ENCODE measurements at regions not wholly inside any gene's neighbourhood (a gene's known extent, or its start where the extent isn't known, plus 50 kb on each side); places are given as distances from the start of the nearest gene placed in this dataset.

GRCh38 chr16:86667035-86667434 is 88.7 kb downstream of the FOXL1 start:
- Histone ChIP-seq H3K4me2 (ENCODE audit: unreplicated experiment) (no peak overlapping the region), H3K36me3 (ENCODE audit: low read depth) (no peaks in the 10 kb centered on the region), H3F3A (ENCODE audit: insufficient read depth) (peaks cover 42% of the 10 kb centered on the region), H3K4me3 (no peak overlapping the region), H3K9me2 (ENCODE audit: insufficient read depth) (no peaks in the 10 kb centered on the region), H3K27ac (no peak overlapping the region), H4K20me1 (ENCODE audit: insufficient read depth) (no peaks in the 10 kb centered on the region), H3K27me3 (replicated peaks; ENCODE audit: insufficient read depth) (no peaks in the 10 kb centered on the region), H3K79me2 (ENCODE audit: insufficient read depth) (no peaks in the 10 kb centered on the region), H2AFZ (no peak overlapping the region), H3K9ac (no peak overlapping the region), H3K4me1 (ENCODE audit: insufficient read depth) (peaks cover 50% of the 10 kb centered on the region), H3K9me3 (ENCODE audit: low read depth) (no peaks in the 10 kb centered on the region)
- TF ChIP-seq EZH2 (IDR thresholded peaks at IDR 0.05; ENCODE audit: insufficient read depth, poor library complexity, severe bottlenecking) (no peak), EZH2phosphoT487 (IDR thresholded peaks at IDR 0.05; ENCODE audit: insufficient read depth, low read depth) (no peak)
- no peak for DNase-seq
- in situ Hi-C loops (cut with MboI) = no loop called here
- WGBS, 2 experiments (ENCODE audit: low coverage in 1 of 2, low lambda C conversion rate in 2 of 2, missing lambda C conversion rate in 2 of 2) = 42 to 48% methylated on average over 3 of the region's 3 CpGs

GRCh38 chr16:86668136-86668910 is 90.0 kb downstream of the FOXL1 start:
- peak; percentile 82 for DNase-seq

GRCh38 chr16:86669285-86669805 is 91.0 kb downstream of the FOXL1 start:
- TF ChIP-seq EZH2 (IDR thresholded peaks at IDR 0.05; ENCODE audit: insufficient read depth, poor library complexity, severe bottlenecking) = no peak
- TF ChIP-seq EZH2phosphoT487 (IDR thresholded peaks at IDR 0.05; ENCODE audit: insufficient read depth, low read depth) = no peak
- in situ Hi-C loops (cut with MboI) = no loop called here
- Histone ChIP-seq H3K4me1 (ENCODE audit: insufficient read depth) (peaks cover 27% of the 10 kb centered on the region), H3K9me2 (ENCODE audit: insufficient read depth) (no peaks in the 10 kb centered on the region), H2AFZ (no peak overlapping the region), H3K9me3 (ENCODE audit: low read depth) (no peaks in the 10 kb centered on the region), H3K27me3 (replicated peaks; ENCODE audit: insufficient read depth) (no peaks in the 10 kb centered on the region), H3K36me3 (ENCODE audit: low read depth) (no peaks in the 10 kb centered on the region), H3K9ac (no peak overlapping the region), H3K4me3 (no peak overlapping the region), H3K79me2 (ENCODE audit: insufficient read depth) (no peaks in the 10 kb centered on the region), H3F3A (ENCODE audit: insufficient read depth) (peaks cover 19% of the 10 kb centered on the region), H3K4me2 (ENCODE audit: unreplicated experiment) (no peak overlapping the region), H3K27ac (no peak overlapping the region), H4K20me1 (ENCODE audit: insufficient read depth) (no peaks in the 10 kb centered on the region)
- DNase-seq = no peak
- 90% methylated on average over 10 of the region's 10 CpGs for WGBS, 2 experiments (ENCODE audit: low coverage in 1 of 2, low lambda C conversion rate in 2 of 2, missing lambda C conversion rate in 2 of 2)

More at GRCh38 chr16:86668136-86668910, 90.0 kb downstream of the FOXL1 start:
- H2AFZ ChIP-seq = peak overlapping the region; percentile 53
- H3K27me3 ChIP-seq (replicated peaks; ENCODE audit: insufficient read depth) = no peaks in the 10 kb centered on the region
- no peak for TF ChIP-seq EZH2 (IDR thresholded peaks at IDR 0.05; ENCODE audit: insufficient read depth, poor library complexity, severe bottlenecking)
- TF ChIP-seq EZH2phosphoT487 (IDR thresholded peaks at IDR 0.05; ENCODE audit: insufficient read depth, low read depth) = no peak
- H3K27ac ChIP-seq = 0 out of 2 replicates have a peak overlapping the region, but pooled peaks have one; percentile 6
- no peaks in the 10 kb centered on the region for H3K9me3 ChIP-seq (ENCODE audit: low read depth)
- no peak overlapping the region for H3K4me2 ChIP-seq (ENCODE audit: unreplicated experiment)
- H3K4me1 ChIP-seq (ENCODE audit: insufficient read depth) = peaks cover 37% of the 10 kb centered on the region
- H4K20me1 ChIP-seq (ENCODE audit: insufficient read depth) = no peaks in the 10 kb centered on the region
- in situ Hi-C loops (cut with MboI) = no loop called here
- no peaks in the 10 kb centered on the region for H3K9me2 ChIP-seq (ENCODE audit: insufficient read depth)
- H3K4me3 ChIP-seq = no peak overlapping the region
- H3K9ac ChIP-seq = no peak overlapping the region
- peaks cover 29% of the 10 kb centered on the region for H3F3A ChIP-seq (ENCODE audit: insufficient read depth)
- no peaks in the 10 kb centered on the region for H3K79me2 ChIP-seq (ENCODE audit: insufficient read depth)
- 34 to 37% methylated on average over 8 of the region's 8 CpGs for WGBS, 2 experiments (ENCODE audit: low coverage in 1 of 2, low lambda C conversion rate in 2 of 2, missing lambda C conversion rate in 2 of 2)
- no peaks in the 10 kb centered on the region for H3K36me3 ChIP-seq (ENCODE audit: low read depth)

- H3K4me2 ChIP-seq (ENCODE audit: unreplicated experiment) = no peak overlapping the region
- no peaks in the 10 kb centered on the region for H4K20me1 ChIP-seq (ENCODE audit: insufficient read depth)
- no peaks in the 10 kb centered on the region for H3K9me2 ChIP-seq (ENCODE audit: insufficient read depth)
- H3K79me2 ChIP-seq (ENCODE audit: insufficient read depth) = no peaks in the 10 kb centered on the region
- no peak overlapping the region for H2AFZ ChIP-seq
- TF ChIP-seq EZH2 (IDR thresholded peaks at IDR 0.05; ENCODE audit: insufficient read depth, poor library complexity, severe bottlenecking) (no peak), EZH2phosphoT487 (IDR thresholded peaks at IDR 0.05; ENCODE audit: insufficient read depth, low read depth) (no peak)
- H3K9ac ChIP-seq = no peak overlapping the region
- H3K4me1 ChIP-seq (ENCODE audit: insufficient read depth) = peaks cover 20% of the 10 kb centered on the region
- 54 to 61% methylated on average over 26 to 30 of the region's 30 CpGs for WGBS, 2 experiments (ENCODE audit: low coverage in 1 of 2, low lambda C conversion rate in 2 of 2, missing lambda C conversion rate in 2 of 2)
- no peaks in the 10 kb centered on the region for H3K9me3 ChIP-seq (ENCODE audit: low read depth)
- no peak for DNase-seq
- H3K4me3 ChIP-seq = no peak overlapping the region
- no peaks in the 10 kb centered on the region for H3K27me3 ChIP-seq (replicated peaks; ENCODE audit: insufficient read depth)
- H3K27ac ChIP-seq = no peak overlapping the region
- in situ Hi-C loops (cut with MboI) = no loop called here
- H3F3A ChIP-seq (ENCODE audit: insufficient read depth) = peaks cover 12% of the 10 kb centered on the region
- H3K36me3 ChIP-seq (ENCODE audit: low read depth) = no peaks in the 10 kb centered on the region
These were observed 91.8 kb downstream of the FOXL1 start for GRCh38 chr16:86669937-86670749.

All from GM23248 (cell line).